HG03280 (cell line): ENCODE measurements at regions not wholly inside any gene's neighbourhood (a gene's known extent, or its start where the extent isn't known, plus 50 kb on each side); places are given as distances from the start of the nearest gene placed in this dataset.
"Not testable (repeated sequence)": the region's sequence is repeated elsewhere in the genome, so short reads cannot be mapped to it uniquely, and the experiment has no call there.

ENCODE experiments used
- ATAC-seq: cut with Tn5 transposase; IDR thresholded peaks from one replicate; pipeline ENCODE4 v1.9.1; 2021; ENCODE audit warnings: mild to moderate bottlenecking, moderate library complexity; ENCODE audit not compliant: unreplicated experiment

DNA sequence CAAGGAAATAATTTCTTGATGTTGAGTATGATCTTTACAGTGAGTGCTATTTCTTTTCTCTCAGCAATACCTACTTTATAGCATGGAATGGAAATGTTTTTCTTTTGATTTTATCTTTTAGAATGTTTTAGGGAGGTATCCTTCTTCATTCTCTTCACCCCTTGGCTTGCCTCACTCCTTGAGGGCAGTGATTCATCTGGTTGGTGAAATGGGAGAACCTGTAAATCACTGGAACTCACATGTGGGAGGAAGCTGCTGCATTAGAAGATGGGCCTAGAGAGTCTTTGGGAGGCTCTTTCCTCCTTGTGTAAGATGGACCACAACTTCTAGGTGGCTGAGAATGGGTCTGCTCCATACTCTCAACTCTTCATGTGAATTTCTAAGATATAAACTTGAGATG lies 244.8 kb upstream of the SYNCRIP start:
- no peak for ATAC-seq

GRCh38 chr6:85868685-85869084 lies 226.0 kb upstream of the SYNCRIP start:
- ATAC-seq: no peak

- no peak for ATAC-seq
Observed at GRCh38 chr6:85867595-85867994, 224.9 kb upstream of the SYNCRIP start.

DNA sequence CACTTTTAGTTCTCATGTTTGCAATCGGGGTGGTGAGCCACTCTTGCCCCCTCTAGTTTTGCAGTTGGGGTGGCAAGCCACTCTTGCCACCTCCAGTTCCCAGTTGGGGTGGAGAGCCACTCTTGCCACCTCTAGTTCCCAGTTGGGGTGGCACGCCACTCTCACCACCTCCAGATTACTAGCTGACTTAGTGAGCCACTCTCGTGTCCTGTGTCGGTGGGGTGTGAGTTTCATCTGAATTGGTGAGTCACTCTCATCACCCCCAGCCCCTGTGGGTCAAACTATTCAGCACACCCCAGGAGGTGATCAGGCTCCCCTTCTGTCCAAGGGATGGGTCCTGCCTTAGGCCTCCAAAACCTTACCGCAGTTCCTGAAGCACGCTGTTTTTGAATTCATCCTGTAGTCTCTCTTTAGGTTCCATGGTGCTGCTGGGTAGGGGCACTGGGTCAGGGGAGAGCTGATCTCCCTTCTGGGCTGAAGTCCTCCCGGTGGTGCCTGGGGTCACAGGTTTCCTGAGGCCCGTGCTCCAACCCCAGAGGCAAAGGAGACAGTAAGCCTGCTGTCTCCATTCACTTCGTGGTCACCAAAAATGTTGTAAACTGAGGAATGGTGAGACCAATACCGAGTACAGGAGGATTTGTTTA lies 224.2 kb upstream of the SYNCRIP start:
- no peak for ATAC-seq

DNA sequence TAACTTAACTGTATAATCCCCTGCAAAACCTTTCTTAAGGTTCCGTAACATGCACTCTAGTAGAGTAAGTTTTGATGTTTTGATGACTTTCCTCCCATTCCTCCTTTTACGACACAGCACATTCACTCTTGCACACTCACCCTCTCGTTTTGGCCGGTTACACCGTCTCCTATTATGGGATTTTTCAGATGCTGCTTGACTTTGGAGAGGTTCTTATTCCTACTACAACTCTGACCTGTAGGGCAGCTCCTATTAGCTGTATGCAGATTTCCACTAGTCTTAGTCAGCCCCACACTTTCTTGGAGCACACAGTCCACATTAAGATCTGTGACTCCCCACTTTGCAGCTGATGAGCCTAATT lies 223.7 kb upstream of the SYNCRIP start:
- ATAC-seq: no peak

DNA sequence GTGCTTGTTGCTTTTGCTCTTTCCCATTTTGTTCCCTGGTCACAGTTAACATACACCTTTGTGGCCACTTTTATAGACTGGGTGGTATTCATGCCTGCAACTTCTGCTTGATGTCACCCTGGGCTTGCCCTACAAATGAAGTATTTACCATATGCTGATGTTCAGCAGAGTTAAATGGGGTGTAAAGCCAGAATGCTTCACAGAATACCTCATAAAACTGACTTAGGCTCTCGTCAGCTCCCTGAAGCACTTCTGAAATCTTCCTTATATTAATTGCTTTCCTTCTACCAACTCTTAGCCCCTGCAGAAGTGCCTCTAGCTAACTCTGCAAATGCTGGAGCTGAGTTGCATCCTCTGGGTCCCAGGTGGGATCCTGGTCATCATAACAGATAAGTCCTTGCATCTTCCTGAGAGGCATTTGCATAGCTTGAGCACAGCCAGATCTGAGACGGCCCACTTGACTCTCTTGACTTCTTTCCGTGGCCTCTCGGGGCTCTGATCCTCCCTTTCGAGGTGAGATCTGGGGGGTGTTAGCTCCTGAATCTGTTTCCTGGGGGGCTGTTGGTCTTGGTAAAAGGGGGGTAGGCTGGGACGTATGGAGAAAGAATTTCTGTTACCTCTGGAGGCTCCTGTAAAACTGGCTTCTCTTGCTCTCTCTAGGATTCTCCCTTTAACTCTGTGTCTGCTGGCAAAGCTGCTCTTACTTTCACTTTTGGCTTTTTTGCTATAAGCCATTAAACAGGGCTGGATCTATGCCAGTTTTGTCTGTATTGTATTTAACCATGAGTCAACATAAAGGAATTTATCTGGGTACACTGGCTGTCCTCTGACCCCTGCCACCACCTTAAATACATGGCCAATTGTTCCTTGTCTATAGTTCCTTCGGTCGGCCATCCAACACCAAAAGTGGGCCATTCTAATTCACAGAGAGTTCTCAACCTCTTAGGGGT lies 223.0 kb upstream of the SYNCRIP start:
- ATAC-seq: no peak

DNA sequence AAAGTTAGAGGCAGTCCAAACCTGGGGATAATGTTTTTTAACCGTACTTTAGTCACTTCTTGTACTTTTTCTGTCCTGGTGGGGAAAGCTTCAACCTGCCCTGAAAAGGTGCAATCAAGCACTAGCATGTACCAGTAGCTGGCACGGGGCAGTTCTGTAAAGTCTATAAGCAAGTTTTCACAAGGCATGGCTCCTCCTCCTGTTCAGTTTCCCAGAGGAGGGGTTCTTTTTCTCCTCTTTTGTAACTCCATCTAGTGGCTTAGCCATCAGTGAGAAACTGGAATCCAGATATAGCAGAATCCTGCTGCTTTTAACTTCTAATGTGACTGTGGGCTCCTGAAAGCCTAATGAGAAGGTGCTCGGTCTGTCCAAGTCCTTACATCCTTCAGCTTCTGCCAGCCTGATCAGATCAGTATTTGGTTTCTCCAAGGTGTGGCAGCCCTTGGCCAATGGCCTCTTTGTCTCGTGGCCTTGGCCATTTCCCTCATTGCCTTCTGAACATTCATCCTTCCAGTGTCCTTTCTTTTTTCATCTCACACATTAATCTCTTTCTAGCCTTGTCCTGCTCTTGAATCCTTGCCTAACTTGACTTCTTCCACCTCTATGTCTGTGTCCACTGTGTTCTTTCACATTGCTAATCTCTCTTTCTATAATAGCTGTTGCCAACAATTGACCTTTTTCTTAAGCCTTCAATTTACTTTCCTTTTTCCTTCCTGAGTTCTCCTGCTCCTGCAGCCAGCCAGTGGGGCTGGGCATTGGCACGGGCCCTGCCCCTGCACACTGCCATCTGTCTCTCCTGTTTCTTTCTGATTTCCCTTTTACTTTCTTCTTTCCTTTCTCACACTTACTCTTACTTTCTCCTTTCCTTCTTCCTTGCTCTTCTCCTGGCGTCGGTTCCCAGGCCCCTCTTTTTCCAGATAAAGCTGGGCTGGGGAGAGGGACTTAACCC lies 222.0 kb upstream of the SYNCRIP start:
- no peak for ATAC-seq

GRCh38 chr6:85856235-85856634 lies 213.5 kb upstream of the SYNCRIP start:
- ATAC-seq: no peak

- ATAC-seq: not testable (repeated sequence)
Observed at GRCh38 chr6:85838351-85839119, 195.8 kb upstream of the SYNCRIP start.

GRCh38 chr6:85828973-85829372 lies 186.3 kb upstream of the SYNCRIP start:
- no peak for ATAC-seq

- ATAC-seq: no peak
Observed at GRCh38 chr6:85826997-85827396, 184.3 kb upstream of the SYNCRIP start.

- no peak for ATAC-seq
Observed at GRCh38 chr6:85824329-85824728, 181.6 kb upstream of the SYNCRIP start.

- ATAC-seq: no peak
Observed at GRCh38 chr6:85810558-85810957, 167.9 kb upstream of the SYNCRIP start.

GRCh38 chr6:85803721-85804120 lies 161.0 kb upstream of the SYNCRIP start:
- no peak for ATAC-seq

DNA sequence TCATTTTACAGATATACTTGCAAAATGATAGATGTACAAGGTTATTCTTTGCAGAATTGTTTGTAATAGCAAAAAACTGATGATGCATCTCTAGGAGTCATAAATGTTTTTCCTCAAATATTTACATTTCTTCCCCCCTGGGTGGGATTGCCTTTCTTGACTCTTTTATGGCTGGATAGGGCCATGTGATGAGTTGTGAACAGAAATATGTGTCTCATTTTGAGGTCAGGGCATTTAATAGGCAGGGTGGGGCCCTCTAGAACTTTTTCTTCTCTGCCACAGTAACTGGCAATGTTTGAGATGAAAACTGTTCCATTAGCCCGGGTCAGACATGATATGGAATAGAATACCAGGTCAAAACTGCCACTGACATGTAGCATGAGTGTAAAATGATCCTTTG lies 159.5 kb upstream of the SYNCRIP start:
- no peak for ATAC-seq

- no peak for ATAC-seq
Observed at GRCh38 chr6:85798931-85799652, 156.4 kb upstream of the SYNCRIP start.

- ATAC-seq: no peak
Observed at GRCh38 chr6:85797993-85798392, 155.3 kb upstream of the SYNCRIP start.

GRCh38 chr6:85795945-85796344 lies 153.3 kb upstream of the SYNCRIP start:
- no peak for ATAC-seq

- ATAC-seq: no peak
Observed at GRCh38 chr6:85792254-85792653, 149.6 kb upstream of the SYNCRIP start.

DNA sequence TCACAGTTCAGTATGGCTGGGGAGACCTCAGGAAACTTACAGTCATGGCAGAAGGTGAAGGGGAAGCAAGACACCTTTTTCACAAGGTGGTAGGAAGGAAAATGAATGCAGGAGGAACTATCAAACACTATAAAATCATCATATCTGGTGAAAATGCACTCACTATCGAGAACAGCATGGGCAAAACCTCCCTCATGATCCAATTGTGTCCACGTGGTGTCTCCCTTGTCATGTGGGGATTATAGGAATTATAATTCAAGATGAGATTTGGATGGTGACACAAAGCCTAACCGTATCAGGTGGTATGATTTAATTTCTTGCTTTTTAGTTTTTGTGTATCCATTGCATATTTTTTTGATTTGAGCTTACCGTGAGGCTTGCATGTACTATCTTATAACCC lies 133.2 kb upstream of the SYNCRIP start:
- no peak for ATAC-seq
